Osteoblast (primary cell): ENCODE measurements at regions not wholly inside any gene's neighbourhood (a gene's known extent, or its start where the extent isn't known, plus 50 kb on each side); places are given as distances from the start of the nearest gene placed in this dataset.

Source experiments
- DNase-seq: peaks from one replicate; pipeline ENCODE4 v3.0.0; 2011; ENCODE audit warnings: low spot score, mixed read lengths; ENCODE audit not compliant: insufficient read length; ENCODE audit errors: missing footprints
- H2AFZ ChIP-seq: 2 replicates; pipeline ENCODE4 v1.6.0; 2011; ENCODE audit warnings: mild to moderate bottlenecking, low read length
- H3K27ac ChIP-seq: 2 replicates; pipeline ENCODE4 v1.5.1; 2011; ENCODE audit warnings: mild to moderate bottlenecking, low read depth, low read length, moderate library complexity
- H3K27me3 ChIP-seq: 2 replicates; pipeline ENCODE4 v1.6.0; 2012; ENCODE audit warnings: mild to moderate bottlenecking, control low read depth, inconsistent platforms, low read length, moderate library complexity; ENCODE audit not compliant: insufficient read depth
- H3K36me3 ChIP-seq: 2 replicates; pipeline ENCODE4 v1.5.1; 2011; ENCODE audit warnings: mild to moderate bottlenecking, low read length, control low read depth, moderate library complexity; ENCODE audit not compliant: insufficient read depth
- H3K4me1 ChIP-seq: 2 replicates; pipeline ENCODE4 v1.5.1; 2011; ENCODE audit warnings: mild to moderate bottlenecking, low read length, control low read depth, moderate library complexity; ENCODE audit not compliant: insufficient read depth
- H3K4me2 ChIP-seq: 2 replicates; pipeline ENCODE4 v1.6.0; 2011; ENCODE audit warnings: mild to moderate bottlenecking, low read length; ENCODE audit not compliant: insufficient read depth
- H3K4me3 ChIP-seq: fragments of 200-600 bp; sonication (generic); 3 replicates; pipeline ENCODE4 v1.5.1; 2012; ENCODE audit warnings: mild to moderate bottlenecking, low read length, inconsistent platforms; ENCODE audit not compliant: insufficient read depth
- H3K79me2 ChIP-seq: 2 replicates; pipeline ENCODE4 v1.6.0; 2012; ENCODE audit warnings: mild to moderate bottlenecking, low read length, control low read depth, inconsistent platforms; ENCODE audit not compliant: insufficient read depth
- H3K9me3 ChIP-seq: 2 replicates; pipeline ENCODE4 v1.5.1; 2011; ENCODE audit warnings: low read depth, low read length, control low read depth
- H4K20me1 ChIP-seq: 2 replicates; pipeline ENCODE4 v1.6.0; 2012; ENCODE audit warnings: mild to moderate bottlenecking, low read length, control low read depth; ENCODE audit not compliant: insufficient read depth
- CTCF ChIP-seq: IDR thresholded peaks from 2 replicates; pipeline ENCODE4 v1.5.1; 2011; ENCODE audit warnings: mild to moderate bottlenecking, low read depth, low read length, moderate library complexity; ENCODE audit errors: extremely low read depth

GRCh38 chr17:79379700-79380445 lies 231.0 kb downstream of the RBFOX3 start:
- H3K27me3 ChIP-seq = peaks cover 13% of the 10 kb centered on the region
- no peaks in the 10 kb centered on the region for H3K36me3 ChIP-seq
- no peak for DNase-seq
- no peaks in the 10 kb centered on the region for H4K20me1 ChIP-seq
- no peaks in the 10 kb centered on the region for H3K4me1 ChIP-seq
- no peaks in the 10 kb centered on the region for H3K9me3 ChIP-seq
- H3K79me2 ChIP-seq = no peaks in the 10 kb centered on the region
- no peak for TF ChIP-seq CTCF
- no peak overlapping the region for H3K4me3 ChIP-seq
- no peak overlapping the region for H3K27ac ChIP-seq
- no peak overlapping the region for H2AFZ ChIP-seq
- H3K4me2 ChIP-seq = no peak overlapping the region

GRCh38 chr17:79377230-79377786 lies 233.5 kb downstream of the RBFOX3 start:
- H4K20me1 ChIP-seq = no peaks in the 10 kb centered on the region
- H3K27ac ChIP-seq = no peak overlapping the region
- H3K4me1 ChIP-seq = no peaks in the 10 kb centered on the region
- H3K4me2 ChIP-seq = no peak overlapping the region
- no peak overlapping the region for H3K4me3 ChIP-seq
- TF ChIP-seq CTCF = no peak
- H2AFZ ChIP-seq = no peak overlapping the region
- no peaks in the 10 kb centered on the region for H3K9me3 ChIP-seq
- no peaks in the 10 kb centered on the region for H3K79me2 ChIP-seq
- H3K36me3 ChIP-seq = no peaks in the 10 kb centered on the region
- DNase-seq = no peak
- H3K27me3 ChIP-seq = peaks cover 8% of the 10 kb centered on the region

- no peak overlapping the region for H3K27ac ChIP-seq
- TF ChIP-seq CTCF = no peak
- H3K9me3 ChIP-seq = no peaks in the 10 kb centered on the region
- H3K36me3 ChIP-seq = no peaks in the 10 kb centered on the region
- no peak overlapping the region for H3K4me3 ChIP-seq
- H3K4me2 ChIP-seq = no peak overlapping the region
- peaks cover 8% of the 10 kb centered on the region for H3K27me3 ChIP-seq
- H3K79me2 ChIP-seq = no peaks in the 10 kb centered on the region
- no peak overlapping the region for H2AFZ ChIP-seq
- H4K20me1 ChIP-seq = no peaks in the 10 kb centered on the region
- H3K4me1 ChIP-seq = no peaks in the 10 kb centered on the region
- DNase-seq = no peak
Observed at GRCh38 chr17:79374807-79375206, 236.0 kb downstream of the RBFOX3 start.

- H3K4me2 ChIP-seq = no peak overlapping the region
- no peaks in the 10 kb centered on the region for H3K79me2 ChIP-seq
- no peaks in the 10 kb centered on the region for H3K4me1 ChIP-seq
- DNase-seq = no peak
- H3K27me3 ChIP-seq = peaks cover 8% of the 10 kb centered on the region
- no peak overlapping the region for H2AFZ ChIP-seq
- H3K4me3 ChIP-seq = no peak overlapping the region
- no peaks in the 10 kb centered on the region for H3K9me3 ChIP-seq
- no peak for TF ChIP-seq CTCF
- no peak overlapping the region for H3K27ac ChIP-seq
- H4K20me1 ChIP-seq = no peaks in the 10 kb centered on the region
- no peaks in the 10 kb centered on the region for H3K36me3 ChIP-seq
Observed at GRCh38 chr17:79374087-79374689, 236.7 kb downstream of the RBFOX3 start.
